ENCODE measurements at regions not wholly inside any gene's neighbourhood (a gene's known extent, or its start where the extent isn't known, plus 50 kb on each side); places are given as distances from the start of the nearest gene placed in this dataset.

DNA sequence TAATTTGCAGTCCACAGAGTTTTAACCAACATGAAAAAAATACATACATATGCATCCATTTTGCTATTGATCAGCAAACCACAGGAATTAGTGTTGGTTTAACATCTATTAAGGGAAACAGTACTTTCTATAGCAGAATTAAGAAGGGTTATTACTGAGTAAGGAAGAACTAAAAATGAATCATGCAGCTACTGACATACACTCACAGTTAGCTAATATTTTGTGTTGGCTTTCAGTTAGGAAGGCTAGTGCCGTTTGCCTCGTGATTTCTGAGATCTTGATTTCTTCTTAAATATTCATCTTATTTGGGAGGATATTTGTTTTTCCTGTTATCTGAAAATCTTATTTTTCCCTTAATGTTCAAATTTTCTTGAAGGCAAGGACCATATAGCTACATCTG is 423.4 kb downstream of the NOVA1 start:
- TF ChIP-seq, protein P1, sequence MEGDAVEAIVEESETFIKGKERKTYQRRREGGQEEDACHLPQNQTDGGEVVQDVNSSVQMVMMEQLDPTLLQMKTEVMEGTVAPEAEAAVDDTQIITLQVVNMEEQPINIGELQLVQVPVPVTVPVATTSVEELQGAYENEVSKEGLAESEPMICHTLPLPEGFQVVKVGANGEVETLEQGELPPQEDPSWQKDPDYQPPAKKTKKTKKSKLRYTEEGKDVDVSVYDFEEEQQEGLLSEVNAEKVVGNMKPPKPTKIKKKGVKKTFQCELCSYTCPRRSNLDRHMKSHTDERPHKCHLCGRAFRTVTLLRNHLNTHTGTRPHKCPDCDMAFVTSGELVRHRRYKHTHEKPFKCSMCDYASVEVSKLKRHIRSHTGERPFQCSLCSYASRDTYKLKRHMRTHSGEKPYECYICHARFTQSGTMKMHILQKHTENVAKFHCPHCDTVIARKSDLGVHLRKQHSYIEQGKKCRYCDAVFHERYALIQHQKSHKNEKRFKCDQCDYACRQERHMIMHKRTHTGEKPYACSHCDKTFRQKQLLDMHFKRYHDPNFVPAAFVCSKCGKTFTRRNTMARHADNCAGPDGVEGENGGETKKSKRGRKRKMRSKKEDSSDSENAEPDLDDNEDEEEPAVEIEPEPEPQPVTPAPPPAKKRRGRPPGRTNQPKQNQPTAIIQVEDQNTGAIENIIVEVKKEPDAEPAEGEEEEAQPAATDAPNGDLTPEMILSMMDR (IDR thresholded peaks at IDR 0.05; ENCODE audit: insufficient read depth, low read length, missing control alignments), result no peak
- no peak overlapping the region for H3K4me3 ChIP-seq (ENCODE audit: low read depth, low read length)
- POLR2A ChIA-PET, result no interaction called here
- no peak for DNase-seq (ENCODE audit: low read depth, low spot score)
- CTCF ChIA-PET, result no interaction called here

DNA sequence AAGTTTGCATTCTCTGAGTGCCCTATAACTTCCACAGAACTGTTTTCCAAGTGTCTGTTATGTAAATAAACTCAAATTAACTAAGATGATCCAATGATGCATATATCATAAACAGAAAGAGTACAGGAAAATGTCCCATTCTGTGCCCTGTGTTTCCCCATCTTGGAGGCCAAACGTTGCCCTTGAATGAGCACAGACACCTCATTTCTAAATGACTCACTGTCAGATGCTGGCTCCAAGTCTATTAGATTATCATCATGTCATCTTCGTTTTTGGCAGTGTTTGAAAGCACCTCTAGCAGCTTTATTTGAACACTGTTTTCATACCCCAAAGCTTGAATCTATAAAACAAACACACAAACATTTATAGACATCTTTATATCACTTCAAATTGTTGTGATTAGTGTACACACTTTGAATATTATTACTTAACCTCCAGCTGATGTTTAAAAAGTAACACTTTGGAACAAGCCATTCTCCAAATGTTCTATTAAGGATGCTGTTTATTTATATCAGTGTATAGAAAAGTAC is 424.2 kb downstream of the NOVA1 start:
- ChIA-PET CTCF (no interaction called here), POLR2A (no interaction called here)
- no peak for DNase-seq (ENCODE audit: low read depth, low spot score)
- TF ChIP-seq, protein P1 (IDR thresholded peaks at IDR 0.05; ENCODE audit: insufficient read depth, low read length, missing control alignments), result no peak
- H3K4me3 ChIP-seq (ENCODE audit: low read depth, low read length), result no peak overlapping the region

DNA sequence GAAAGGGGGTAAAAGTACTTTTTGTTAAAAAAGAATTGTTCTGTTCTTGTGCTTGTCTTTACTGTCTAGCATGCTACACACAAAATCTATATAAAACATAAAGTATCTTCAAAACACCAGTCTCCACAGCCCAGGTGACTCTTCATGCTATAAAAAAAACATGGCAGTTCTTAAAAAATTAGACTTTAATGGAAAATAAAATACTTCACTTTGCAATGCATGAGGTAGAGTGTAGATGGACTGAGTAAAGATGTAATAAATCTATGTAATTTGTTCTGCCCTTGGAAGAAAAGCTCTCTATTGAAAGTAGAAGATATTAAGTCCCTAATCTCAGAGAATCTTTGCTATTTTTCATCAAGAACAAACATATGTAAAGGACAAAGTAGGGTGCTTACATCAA is 425.4 kb downstream of the NOVA1 start:
- DNase-seq (ENCODE audit: low read depth, low spot score), result no peak
- no peak overlapping the region for H3K4me3 ChIP-seq (ENCODE audit: low read depth, low read length)
- CTCF ChIA-PET, result no interaction called here
- POLR2A ChIA-PET, result no interaction called here
- TF ChIP-seq, protein P1 (IDR thresholded peaks at IDR 0.05; ENCODE audit: insufficient read depth, low read length, missing control alignments), result no peak

DNA sequence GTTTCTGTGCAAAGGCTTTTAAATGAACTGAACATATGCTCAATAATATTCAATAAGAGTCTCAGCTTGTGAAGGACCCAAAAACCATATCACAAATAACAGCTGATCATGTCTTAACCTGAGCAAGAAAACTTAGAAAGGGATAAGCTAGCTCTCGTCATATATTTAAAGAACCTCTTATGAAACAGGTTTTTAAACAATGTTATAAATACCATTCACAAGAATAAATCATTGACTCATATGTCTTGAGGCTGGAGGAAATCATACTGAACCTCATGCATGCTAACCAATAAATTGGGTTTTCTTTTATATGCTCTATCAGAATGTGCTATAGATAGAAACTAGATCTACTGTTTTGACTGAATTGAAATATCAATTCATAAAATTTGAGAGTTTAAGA is 426.9 kb downstream of the NOVA1 start:
- CTCF ChIA-PET, result no interaction called here
- H3K4me3 ChIP-seq (ENCODE audit: low read depth, low read length), result no peak overlapping the region
- POLR2A ChIA-PET, result no interaction called here
- TF ChIP-seq, protein P1 (IDR thresholded peaks at IDR 0.05; ENCODE audit: insufficient read depth, low read length, missing control alignments), result no peak
- DNase-seq (ENCODE audit: low read depth, low spot score), result no peak

DNA sequence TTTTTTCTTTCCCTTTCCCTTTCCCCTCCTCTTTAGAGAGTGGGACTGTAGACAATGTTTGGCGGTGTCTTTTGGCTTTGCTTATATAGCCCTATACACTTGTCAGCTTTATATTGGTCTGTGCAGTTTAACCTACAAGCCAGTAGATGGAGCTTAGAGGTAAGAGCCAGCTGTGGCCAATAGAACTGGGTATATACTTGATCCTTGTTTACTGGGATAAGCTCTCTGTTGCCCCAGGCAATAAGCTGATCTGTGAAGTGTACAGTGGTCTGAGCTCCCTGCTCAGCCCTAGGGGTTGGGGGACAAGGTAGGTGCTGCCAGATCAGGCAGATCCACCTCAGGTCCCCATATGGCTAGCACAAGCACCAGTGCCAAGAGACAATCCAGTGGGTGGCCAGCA is 434.1 kb downstream of the NOVA1 start:
- ChIA-PET POLR2A (no interaction called here), CTCF (no interaction called here)
- DNase-seq (ENCODE audit: low read depth, low spot score), result no peak
- TF ChIP-seq, protein P1 (IDR thresholded peaks at IDR 0.05; ENCODE audit: insufficient read depth, low read length, missing control alignments), result no peak
- H3K4me3 ChIP-seq (ENCODE audit: low read depth, low read length), result no peak overlapping the region

DNA sequence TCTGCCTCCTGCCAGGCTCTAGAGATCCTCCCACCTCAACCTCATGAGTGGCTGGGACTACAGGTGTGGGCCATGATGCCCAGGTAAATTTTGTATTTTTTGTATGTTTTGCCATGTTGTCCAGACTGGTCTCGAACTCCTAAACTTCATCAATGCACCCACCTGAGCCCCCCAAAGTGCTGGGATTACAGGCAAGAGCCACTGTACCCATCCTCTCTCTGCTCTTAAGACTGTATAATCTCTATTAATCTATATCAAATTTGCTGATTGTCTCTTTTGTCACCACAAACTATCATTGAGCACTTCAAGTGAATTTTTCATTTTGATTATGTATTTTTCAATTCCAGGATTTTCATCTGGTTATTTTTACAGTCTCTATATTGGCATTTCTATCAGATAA is 440.3 kb downstream of the NOVA1 start:
- POLR2A ChIA-PET, result no interaction called here
- TF ChIP-seq, protein P1 (IDR thresholded peaks at IDR 0.05; ENCODE audit: insufficient read depth, low read length, missing control alignments), result no peak
- no peak for DNase-seq (ENCODE audit: low read depth, low spot score)
- no peak overlapping the region for H3K4me3 ChIP-seq (ENCODE audit: low read depth, low read length)
- CTCF ChIA-PET, result no interaction called here
